ENCODE measurements at regions not wholly inside any gene's neighbourhood (a gene's known extent, or its start where the extent isn't known, plus 50 kb on each side); places are given as distances from the start of the nearest gene placed in this dataset.
A peak's percentile ranks its signal among the peaks of the same experiment; 100 is the strongest.
"Not testable (repeated sequence)": the region's sequence is repeated elsewhere in the genome, so short reads cannot be mapped to it uniquely, and the experiment has no call there.

DNA sequence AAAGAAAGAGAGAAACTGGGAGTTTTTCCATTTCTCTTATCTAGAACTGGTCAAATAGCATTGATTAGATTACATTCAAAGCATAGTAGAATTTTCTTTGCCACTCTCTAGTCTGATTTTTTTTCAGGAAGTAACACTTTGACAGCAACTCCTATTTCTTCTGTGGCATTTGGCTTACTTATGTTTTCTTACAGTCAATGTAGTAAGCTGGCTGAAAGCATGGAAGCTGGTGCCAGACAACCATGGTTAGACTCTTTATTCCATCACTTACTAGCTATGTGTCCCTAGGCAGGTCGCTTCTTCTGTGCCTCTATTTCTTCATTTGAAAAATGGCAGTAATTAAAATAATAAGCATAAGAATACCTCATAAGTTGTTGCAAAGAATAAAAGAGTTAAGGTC, 54.2 kb upstream of the OPRM1 start:
- DNase-seq, result no peak

DNA sequence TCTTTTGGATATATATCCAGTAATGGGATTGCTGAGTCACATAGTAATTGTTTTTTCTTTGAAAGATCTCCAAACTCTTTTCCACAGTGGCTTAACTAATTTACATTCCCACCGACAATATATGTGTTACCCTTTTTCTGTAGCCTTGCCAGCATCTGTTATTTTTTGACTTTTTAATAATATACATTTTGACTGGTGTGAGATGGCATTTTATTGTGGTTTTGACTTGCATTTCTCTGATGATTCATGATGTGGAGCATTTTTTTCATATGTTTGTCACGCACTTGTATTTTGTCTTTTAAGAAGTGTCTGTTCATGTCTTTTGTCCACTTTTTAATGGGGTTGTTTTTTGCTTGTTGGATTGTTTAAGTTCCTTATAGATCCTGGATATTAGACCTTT, 58.9 kb upstream of the OPRM1 start:
- DNase-seq, result no peak

DNA sequence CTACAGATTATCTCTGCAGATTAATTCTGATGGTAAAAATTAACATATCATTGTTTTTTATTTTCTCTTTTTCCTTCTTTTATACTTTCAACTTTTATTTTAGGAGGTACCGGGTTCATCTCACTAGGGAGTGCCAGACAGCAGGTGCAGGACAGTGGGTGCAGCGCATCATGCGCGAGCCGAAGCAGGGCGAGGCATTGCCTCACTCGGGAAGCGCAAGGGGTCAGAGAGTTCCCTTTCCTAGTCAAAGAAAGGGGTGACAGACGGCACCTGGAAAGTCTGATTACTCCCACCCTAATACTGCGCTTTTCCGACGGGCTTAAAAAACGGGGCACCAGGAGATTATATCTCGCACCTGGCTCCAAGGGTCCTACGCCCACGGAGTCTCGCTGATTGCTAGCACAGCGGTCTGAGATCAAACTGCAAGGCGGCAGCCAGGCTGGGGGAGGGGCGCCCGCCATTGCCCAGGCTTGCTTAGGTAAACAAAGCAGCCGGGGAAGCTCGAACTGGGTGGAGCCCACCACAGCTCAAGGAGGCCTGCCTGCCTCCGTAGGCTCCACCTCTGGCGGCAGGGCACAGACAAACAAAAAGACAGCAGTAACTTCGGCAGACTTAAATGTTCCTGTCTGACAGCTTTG, 60.0 kb upstream of the OPRM1 start:
- not testable (repeated sequence) for DNase-seq

DNA sequence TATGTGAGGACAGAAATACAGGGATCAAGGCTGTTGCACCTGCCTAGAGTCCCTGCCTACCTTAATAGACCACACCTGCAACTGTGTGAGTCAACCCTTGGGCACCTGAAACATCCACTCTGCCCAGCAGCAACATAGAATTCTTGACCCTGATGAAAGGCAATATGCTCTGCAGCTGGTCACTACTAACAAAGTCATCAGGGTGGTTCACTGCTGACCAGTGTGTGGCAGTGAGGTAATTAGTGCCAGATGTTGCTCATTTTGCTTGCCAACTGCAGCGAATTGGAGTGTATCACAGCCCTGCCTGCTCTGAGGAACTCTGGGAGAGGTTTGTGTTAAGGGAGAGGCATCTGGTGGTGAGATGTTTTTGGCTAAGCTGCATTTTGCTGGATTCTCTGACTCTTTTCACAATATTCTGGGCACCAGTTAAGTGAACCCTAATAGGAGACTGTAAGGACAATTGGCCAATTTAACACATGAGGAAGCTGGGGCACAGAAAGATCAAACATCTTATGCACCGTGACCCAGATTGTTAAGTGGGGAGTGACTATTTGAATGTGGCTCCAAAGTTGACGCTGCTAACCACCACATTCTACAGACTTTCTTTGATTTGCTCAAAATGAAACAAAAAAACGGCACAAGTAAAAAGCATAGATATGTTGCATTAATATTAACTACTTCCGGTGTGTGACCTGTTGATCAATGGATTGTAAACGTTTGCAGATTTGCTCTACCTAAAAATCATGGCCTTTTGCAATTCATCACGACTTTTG, 61.9 kb upstream of the OPRM1 start:
- no peak for DNase-seq

DNA sequence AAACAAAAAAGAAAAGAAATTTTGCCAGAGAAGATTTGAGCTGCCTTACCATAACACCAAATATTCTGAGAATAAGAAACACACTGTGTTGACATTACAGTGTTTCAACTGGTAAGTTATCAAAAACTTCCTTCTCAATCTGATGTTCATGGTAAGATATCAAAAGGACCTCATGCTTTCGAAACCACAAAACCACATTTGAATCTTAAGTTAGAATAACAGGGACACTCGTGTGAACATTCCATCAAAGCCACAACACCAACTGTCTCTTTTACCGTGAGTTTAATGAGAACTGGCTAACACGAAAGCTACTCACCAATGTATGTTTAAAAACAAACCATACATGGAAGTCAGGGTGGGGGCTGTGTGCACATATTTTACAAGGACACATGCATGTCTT, 73.0 kb upstream of the OPRM1 start:
- no peak for DNase-seq

DNA sequence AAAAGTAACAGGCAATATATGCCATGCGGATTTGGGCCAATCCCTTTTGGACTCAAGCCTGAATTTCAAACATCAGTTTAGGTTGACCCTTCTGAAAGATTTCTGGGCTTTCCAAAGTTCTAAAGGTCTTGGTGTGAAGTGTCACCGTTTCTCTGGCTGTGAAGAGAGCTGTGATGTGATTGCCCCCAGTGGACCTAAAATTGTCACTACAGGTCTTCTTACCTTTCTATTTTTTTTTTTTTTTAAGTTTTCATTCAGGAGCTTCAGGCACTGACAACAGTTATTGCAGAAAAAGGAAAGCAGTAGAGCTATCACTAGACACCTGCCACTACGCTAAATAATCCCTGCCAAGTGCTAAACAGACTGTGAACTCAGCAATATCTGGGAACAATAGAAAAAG, 75.7 kb upstream of the OPRM1 start:
- DNase-seq, result no peak

DNA sequence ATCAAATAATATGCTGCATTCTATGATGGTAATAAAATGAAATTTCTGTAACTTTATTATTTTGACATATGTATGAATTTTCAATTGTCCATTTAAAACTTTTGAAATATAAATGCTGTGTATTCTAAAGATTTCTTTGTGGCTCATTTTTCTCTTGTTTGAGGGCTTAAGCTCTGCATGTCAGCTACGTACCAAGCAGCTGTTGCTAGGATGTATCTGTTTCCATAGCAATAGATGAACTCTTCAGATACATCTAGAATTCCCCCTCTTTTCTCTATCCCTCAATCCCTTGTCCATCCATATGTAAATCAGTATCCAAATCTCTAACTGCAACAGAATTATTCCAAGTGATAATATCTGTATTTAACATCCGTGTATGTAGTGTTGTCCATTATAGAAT, 76.5 kb upstream of the OPRM1 start:
- DNase-seq, result no peak

DNA sequence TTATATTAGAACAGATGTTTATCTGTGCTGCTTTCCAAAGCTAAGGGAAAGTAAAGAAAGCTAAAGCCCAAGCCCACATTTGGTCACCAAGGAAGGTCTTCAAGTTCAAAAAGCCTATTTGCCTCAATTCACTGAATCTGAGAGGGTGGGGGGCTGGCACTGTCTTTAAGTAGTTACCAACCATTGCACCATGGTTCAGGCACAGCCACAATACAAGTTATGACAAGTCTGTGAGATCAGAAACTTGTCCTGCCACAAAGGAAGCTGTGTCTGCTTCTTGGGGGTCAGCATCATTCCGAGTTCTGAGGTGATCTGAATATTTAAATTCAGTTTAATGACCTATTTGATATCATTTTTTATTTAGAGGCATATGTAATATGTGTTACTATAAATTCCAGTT, 78.3 kb upstream of the OPRM1 start:
- no peak for DNase-seq

DNA sequence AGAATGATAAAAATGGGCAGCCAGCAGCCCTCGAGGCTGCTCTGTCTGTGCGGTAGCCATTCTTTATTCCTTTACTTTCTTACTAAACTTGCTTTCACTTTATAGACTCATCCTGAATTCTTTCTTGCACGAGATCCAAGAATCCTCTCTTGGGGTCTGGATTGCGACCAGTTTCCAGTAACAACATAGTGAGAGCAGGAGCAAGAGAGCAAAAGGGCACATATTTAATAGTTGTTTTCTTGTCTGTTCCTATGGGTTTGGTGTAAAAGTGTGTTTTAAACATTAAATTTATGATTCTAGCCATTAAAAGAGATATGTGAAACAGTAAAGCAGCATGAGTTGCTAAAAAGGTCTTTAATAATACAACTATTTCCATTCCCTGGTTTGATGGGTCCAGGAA, 78.8 kb upstream of the OPRM1 start:
- DNase-seq, result no peak

DNA sequence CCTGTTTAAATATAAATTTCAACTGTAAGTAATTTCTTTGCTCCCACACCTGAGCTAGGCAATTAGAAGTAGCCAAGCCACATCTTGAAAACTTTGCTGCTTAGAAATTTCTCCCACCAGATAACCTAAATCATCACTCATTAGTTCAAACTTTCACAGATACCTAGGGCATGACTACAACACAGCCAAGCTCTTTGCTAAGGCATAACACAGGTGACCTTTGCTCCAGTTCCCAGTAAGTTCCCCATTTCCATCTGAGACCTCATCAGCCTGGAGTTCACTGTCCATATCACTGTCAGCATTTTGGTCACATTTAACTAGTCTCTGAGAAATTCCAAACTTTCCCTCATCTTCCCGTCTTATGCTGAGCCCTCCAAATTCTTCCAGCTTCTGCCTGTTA, 79.8 kb upstream of the OPRM1 start:
- DNase-seq, result no peak

DNA sequence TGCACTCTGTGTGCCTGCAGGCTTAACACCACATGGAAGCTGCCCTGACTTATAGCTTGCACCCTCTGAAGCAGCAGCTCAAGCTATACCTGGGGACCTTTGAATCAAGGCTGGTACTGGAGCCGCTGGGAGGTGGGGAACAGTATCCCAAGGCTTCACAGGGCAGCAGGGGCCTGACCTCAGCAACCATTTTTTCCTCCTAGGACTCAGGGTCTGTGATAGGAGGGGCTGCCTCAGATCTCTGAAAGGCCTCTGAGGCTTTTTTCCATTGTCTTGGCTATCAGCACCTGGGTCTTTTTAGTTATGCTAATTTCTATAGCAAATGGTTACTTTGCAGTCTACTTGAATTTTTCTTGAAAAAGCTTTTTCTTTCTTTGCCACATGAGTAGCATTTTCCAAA, 80.2 kb upstream of the OPRM1 start:
- DNase-seq, result no peak

DNA sequence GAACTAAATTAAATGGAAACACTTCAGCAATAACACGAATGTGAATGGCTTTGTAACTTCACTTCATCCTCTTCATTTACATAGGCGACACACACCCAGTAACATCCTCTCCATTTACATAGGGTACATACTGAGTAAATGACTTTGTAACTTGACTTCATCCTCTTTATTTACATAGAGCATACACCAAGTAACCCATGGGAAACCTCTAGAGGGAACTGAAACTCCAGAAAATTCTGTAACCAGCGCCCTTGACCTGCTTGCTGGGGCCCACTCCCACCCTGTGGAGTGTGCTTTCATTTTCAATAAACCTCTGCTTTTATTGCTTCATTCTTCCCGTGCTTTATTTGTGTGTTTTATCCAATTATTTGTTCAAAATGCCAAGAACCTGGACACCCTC, 81.6 kb upstream of the OPRM1 start:
- no peak for DNase-seq

DNA sequence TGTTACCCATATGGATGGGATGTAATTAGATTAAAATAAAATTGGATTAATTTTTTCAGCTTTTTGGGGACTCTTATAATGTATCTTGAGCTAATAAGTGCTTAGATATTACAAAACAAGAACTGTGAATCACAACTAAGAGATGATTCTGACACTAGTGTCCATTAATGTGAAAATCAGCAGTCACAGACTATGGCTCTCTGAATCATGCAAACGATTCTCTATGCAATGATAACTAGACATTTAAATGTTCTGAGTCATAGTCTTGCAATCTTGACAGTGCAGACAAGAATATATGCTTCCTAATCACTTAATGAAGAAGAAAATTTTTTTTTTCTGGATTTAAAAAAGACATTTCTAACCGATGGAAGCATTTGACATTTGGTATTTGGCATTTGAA, 82.2 kb upstream of the OPRM1 start:
- DNase-seq, result no peak

DNA sequence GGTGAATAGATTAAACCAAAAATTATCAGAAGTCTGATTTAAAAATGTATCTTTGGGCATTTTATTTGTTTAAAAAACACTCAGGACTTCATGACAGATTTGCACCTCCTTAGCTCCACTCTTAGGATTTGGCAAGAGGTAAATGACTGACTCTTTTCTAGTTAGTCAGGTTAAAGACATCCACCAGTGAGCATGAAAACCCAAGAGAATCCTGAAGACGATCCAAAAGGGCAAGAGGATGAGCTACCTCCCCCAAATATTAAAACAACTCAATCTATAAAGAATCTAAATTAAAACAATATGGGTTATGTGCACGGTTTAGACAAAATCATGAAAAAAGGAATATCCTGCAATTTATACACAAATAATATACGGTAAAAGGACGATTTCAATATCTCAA, 89.4 kb upstream of the OPRM1 start:
- DNase-seq, result no peak

DNA sequence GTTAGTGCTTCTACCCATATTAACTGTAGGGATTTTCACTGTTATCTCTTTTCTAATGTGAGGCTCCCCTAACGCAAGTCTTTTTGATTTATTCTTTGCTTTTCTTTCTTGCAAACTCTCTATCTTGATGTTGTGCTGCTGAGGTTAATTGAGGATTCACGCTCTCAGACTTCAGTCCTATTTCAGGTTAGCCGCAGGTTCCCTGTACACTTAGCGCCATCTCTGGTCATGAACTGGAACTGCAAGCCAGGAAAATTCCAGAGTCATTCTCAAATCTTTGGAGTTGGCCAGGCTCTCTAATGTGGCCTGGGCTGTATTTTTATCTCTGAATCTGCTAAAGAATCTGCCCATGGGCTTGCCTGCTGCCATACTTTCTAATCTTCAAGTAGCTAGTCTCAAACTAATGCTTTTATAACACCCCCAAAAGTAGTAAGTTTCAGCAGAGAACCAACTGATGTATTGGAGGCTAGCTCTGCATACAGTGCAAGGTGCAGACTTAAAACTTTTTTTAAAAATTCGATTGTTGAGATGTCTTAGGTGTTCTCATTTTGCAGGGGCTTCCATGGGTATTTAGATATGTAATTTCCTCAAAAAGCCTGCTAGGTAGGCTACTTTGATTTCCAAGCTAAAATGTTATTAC, 91.1 kb upstream of the OPRM1 start:
- peak; percentile 8 for DNase-seq

DNA sequence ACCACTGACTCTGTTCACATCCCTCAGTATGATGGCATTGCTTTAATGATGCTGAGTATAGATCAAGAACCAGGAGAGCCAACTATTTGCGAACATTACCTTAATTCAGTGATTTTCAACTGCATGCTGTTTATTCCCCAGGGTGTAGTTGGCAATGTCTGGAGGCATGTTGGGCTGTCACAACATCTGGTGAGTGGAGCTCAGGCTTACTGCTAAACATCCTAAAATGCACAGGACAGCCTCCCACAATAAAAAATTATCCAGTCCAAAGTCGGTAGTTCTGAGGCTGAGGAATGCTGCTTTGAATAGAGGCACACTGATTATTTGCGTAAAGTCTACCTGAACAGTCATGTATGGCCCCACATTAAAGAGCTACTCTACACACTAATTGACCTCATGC, 94.8 kb upstream of the OPRM1 start:
- no peak for DNase-seq

DNA sequence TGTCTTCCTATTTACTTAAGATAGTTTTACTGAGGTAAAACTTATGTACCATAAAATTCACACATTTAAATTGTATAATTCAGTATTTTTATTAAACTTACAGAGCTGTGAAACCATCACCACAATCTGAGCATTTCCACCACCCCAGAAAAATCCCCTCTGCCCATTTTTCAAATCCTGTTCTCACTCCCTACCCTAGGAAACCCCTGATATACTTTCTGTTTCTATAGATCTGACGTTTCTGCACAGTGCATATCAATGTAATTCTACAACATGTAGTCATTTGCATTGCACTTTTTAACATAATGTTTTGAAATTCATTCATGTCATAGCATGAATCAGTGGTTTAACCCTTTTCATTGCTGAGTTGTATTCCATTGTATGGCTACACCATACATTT, 96.7 kb upstream of the OPRM1 start:
- DNase-seq, result no peak

DNA sequence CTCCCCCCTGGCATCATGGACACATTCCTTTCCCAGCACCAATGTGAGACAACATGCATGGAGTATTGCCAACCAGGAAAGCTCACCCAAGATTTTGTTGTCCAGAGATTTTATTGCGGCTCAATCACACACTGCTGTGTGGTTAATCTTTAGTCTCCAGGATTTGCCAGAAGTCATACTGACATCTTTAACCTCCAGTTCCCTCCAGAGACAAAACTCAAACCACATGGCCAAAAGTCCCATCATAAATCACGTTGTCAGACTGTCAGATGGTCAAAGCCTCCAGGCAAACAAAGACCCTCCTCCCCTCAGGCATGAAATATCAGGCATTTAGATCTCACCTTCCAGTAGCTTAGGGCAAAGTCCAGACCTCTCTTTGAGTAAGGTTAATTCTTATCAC, 97.3 kb upstream of the OPRM1 start:
- no peak for DNase-seq

DNA sequence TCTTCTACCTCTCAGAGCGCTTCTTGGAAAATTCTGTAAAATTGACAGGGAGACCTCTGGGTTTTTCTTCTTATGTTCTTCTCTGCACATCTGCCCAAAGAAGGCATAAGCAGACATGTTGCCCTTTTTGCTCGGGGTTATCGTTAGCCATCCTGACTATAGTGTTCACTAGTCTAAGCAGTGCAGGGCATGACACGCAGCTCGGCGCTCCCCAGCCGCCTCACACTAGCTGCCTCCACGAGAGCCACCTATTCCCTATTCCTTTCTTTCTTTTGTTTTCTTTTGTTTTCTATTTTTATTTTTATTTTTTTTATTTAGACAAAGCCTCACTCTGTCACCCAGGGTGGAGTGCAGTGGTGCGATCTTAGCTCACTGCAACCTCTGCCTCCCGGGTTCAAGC, 100.2 kb upstream of the OPRM1 start:
- no peak for DNase-seq

DNA sequence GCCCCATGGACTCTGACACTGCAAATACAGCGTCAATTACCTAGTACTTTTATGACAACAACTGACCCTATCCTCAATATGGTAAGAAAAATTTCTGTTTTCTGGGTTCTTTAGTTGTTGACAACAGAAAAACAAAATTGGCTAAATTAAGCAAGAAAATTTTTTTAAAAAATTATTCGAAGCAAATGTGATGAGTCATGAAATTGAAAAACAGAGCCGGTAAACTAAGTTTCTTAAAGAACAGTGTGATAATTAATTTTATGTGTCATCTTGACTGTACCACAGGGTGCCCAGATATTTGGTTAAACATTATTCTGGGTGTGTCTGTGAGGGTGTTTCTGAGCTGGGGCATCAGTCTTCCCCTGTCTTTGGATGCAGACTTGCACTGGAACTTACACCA, 107.6 kb upstream of the OPRM1 start:
- DNase-seq, result no peak

DNA sequence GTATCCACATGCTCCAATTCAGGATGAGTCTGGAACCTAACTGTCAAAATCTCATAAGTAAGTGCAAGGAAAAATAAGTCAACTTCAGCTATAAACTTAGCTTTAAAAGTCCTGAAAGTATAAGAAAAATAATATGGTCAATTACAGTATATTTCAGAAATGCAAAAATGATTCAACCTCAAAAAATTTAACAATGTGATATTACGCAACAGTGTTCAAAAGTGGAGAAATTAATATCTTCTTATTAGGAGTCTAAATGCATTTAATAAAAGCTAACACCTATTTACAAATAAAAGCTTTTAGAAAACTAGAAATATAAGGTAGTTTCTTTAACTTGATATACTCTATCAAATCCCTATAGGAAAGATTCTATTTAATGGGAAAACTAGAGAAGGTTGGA, 111.2 kb upstream of the OPRM1 start:
- DNase-seq, result no peak

DNA sequence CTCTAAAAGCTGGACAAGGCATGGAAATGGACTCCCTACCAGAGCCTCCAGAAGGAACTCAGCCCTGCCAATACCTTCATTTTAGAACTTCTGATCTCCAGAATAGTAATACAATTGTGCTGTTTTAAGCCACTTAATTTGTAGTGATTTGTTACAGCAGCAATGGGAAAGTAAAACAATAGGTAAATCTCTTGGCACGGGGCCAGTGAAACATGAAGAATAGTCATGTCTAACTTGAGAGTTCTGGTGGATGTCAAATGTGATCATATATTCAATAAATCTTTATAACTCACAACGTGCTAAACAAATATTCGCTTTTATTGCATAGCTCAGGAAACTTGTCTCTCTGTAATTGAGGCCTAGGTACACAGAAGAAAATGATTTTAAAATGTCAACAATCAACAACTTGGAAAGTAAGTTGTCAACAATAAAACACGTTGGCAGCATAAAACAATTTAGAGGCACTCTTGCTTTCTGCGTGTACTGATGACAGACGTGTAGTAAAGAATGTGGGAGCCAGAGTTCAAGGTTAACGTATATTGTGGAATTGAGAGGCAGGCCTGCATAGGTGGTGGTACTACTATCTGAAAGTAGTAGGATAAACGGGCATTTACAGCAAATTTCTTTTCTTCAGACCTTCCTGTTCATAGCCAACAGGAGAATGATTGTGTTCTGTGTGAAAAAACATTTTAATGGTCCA, 140.5 kb upstream of the OPRM1 start:
- DNase-seq, result no peak

DNA sequence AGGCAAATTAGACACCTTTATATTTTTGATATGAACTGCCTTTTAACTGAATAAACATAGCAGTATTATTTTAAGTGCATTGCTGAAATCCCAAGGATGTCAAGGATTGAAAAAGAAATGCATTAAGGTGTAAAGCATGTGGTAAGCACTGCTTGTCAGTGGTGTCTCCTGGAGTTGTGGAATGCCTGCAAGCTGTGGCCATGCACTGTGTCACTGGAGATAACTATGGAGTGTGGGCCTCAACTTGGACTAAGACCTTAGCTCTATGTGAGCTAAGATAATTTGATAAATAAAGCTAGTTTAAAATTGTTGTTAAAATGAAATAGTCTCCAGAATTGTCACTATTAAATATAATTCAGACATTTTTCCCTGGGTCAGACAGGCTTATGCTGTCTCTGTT, 156.6 kb upstream of the OPRM1 start:
- no peak for DNase-seq

DNA sequence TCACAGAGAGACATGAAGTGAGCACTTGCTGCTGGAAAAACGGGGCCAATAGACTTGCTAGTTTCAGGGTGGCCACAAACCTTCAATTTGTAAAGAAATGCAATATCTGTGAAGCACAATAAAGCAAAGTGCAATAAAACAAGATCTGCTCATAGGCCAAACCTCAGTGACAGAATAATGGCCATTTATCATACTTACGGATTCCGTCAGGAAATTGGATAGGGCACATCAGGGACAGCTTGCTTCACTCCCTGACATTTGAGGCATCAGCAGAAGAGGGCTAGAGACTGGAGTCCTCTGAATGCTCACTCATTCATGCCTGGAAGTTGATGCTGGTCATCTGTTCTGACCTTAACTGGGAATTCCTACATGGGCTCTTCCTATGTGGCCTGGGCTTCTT, 165.5 kb upstream of the OPRM1 start:
- DNase-seq, result no peak
